Stimulated activated CD4-positive, alpha-beta T cell treated with anti-CD3 and anti-CD28 coated beads, Interleukin-4, amount 100 ng/mL, for 4 hours (primary cell): ENCODE measurements at regions not wholly inside any gene's neighbourhood (a gene's known extent, or its start where the extent isn't known, plus 50 kb on each side); places are given as distances from the start of the nearest gene placed in this dataset.
"Not testable (repeated sequence)": the region's sequence is repeated elsewhere in the genome, so short reads cannot be mapped to it uniquely, and the experiment has no call there.

Experiments used
- DNase-seq, 2 experiments: peaks; one replicate each; pipeline ENCODE4 v3.0.0-alpha.2; 2020

DNA sequence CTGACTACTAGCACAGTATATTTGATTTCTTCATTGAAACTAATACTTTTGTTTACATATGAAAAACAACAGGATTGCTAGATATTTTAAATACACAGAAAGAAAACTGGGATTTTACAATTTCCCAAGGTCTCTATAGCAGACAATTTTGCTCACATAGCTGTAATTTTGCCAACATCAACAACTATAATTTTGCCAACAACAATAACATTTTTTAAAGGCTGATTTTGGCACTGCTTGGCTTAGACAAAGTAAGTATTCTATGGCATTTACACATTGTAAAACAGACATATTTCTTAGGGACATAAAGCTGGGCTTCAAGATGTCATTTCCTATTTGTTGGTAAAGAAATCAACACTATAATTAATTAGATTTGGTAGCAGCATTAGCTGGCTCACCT is 922.1 kb downstream of the RAB28 start:
- no peak for DNase-seq

DNA sequence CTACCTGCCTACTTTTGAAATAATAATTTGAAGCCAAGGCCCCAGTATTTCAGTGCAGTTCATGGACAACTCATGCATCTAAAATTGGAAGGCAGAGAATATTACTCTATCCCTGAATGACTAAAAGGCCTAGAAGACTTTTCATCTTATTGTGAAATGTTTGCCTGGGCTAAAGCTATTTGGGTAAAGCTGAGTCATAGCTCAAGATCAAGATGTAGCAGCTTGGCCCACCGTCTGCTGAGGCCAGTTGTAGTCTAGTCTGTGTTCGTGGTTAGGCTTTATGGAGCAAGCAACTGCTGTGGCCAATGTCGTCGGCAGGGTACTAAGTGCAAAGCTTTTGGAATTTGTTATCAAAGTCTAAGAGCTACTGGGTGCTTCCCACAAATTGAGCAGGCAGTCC is 929.1 kb downstream of the RAB28 start:
- no peak for DNase-seq

DNA sequence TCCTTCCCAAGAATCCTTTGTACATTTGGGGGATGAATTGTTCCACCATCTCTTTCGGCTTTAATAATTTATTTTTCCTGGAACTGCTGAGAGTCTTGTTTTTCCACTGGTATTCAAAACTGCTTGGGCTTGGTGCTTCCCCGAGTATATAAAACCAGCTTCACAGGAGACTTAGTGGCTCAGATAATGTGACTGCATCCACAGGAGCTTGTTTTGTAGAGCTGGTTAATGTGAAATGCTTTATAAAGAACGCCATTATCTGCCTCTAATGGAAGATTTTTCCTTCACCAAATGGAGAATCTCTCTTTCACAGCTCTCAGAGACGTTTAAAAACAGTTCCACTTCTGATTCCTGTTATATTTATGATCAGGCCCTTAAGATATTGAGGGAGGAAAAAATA is 935.5 kb downstream of the RAB28 start:
- DNase-seq, result no peak

DNA sequence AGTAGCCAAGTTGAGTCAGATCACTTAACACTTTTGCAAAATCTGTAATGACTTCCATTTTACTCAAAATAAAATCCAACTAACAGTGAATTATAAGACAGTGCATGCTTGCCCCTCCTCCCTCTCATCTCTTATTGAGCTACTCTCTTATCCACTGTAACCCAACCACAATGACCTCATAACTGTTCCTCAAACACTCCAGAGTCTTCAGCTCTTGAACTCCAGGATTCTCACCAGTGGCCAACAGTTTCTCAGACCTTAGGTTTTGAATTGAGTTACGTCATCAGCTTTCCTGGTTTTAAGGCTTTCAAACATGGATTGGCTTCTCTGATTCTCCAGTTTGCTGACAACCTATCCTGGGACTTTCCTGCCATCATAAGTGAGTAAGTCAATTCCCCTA is 938.3 kb downstream of the RAB28 start:
- no peak for DNase-seq

DNA sequence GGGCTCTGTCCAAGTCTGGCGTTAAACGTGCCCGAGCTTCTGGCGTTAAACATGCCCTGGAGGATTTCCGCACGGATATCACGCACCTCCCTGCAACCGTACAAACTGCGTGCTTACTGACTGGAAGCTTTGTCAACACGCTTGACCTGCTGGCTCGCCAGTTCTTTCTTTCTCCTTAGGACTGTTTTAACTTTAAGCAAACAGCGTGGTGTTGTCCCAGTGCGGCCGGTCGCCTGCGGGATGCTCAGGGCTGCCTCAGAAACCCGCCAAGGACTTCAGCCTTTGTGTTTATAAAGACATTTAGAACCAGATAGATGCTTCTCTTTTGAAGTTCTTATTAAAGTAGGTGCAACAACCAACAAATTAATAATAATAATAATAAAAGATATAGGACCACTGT is 946.0 kb downstream of the RAB28 start:
- no peak for DNase-seq

DNA sequence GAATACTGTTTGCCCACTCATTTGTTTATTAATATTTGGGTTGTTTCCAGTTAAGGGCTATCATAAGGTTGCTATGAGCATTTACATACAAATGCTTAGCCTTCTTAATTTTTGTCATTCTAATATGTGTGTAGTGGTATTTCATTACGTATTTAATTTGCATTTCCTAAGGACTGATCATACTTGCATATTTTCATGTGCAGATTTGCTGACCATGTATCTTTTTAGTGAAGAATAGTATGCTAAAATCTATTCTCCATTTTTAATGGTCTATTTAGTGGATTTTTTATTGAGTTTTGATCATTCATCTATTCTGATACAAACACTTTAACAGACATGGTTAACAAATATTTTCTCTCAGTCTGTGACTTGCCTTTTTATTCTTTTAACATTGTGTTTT is 949.5 kb downstream of the RAB28 start:
- no peak for DNase-seq

DNA sequence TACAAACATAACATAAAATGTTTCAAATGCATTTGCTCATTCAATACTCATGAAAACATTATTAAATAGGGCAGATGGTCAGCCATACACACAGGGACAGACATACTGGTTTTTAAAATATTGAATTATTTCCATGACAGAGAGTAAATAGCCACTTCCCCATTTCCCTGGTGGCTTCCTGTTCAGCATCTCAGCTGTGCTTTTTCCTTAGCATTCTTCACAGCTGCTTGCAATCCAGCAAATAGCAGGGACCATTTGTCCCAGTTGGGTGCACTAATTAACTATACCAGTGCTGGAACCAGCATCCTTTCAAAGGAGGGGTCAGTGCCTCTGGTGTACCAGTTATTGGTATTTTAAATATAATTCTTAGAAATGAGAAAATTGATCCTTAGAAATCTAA is 964.7 kb downstream of the RAB28 start:
- DNase-seq, result no peak

DNA sequence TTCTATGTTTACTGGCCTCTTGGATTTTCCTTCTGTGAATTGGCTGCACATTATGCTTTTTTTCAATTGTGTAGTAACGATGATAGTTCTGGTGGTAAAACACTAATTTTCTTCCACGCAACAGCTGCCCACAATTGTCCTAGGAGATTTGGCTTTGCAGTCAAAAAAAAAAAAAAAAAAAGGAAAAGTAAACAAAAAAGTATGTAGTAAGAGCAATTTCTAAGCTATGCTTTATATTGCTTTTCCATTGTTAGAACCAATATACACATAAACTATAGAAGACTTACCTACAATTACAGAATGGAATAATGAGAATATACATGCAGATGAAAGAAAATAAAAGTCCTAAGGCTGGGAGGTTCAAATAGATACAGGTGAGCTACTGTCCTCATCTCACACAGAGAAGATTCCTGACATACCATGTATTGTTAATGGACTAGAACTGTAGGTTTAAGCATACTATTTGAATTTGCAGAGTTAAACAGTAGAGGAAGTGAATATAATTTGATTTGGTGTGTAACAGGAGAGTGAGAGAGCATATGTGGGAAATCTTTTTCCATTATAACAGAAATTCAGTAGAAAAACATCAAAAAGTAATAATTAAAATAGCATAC is 976.2 kb downstream of the RAB28 start:
- DNase-seq, result no peak

DNA sequence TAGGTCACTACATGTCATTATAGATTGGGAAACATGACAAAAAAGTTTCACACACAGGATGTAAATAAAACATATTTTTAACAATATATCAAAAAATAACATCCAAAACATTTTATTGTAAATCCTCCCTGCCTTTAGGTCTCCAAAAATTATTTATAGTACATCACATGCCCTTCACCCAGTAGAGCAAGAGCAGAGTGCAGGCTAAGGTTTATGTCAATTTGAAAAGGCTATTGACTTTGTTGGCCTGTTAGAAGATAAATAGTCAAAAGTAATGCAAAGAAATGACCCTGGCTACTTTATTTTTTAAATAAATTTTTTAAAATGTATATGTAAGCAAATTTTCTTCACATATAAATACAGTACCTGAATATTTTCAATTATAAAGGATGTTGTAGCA is 983.7 kb downstream of the RAB28 start:
- no peak for DNase-seq

DNA sequence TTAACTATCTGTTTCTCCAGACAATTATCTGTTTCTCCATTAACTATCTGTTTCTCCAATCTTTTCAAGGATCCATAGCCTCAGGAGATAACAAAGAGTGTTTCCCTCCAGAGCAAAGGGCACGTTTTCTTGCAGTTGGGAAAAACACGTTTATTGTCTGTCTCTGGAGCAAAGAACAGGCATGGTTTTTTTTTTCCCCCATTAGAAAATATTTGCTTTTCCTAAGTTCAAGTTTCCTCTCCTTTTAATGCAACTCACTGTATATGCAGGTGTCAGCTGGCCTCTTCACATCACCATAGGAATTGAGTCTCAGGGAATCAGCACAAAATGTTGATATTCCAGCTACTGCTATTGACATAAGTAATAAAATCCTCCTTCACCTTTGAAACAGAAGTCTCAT is 984.4 kb downstream of the RAB28 start:
- DNase-seq, result no peak

DNA sequence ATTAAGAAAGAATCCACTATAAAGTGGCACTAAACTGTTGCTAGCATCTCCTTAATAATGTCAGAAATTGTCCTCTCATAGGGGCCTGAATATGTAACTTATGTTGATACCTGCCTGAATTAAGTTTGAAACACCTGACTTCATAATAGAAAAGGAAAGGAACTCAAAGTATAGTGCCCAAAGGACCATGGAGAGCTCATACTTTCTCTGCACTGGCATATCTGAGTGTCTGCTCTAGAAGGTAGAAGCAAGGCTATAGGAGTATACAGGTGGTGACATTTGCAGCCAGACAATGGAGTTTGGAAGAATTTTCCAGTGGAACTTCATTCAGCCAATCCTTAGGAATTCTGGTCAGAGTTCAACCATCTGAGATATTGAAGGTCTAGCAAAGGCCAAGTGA is 988.9 kb downstream of the RAB28 start:
- DNase-seq, result no peak

DNA sequence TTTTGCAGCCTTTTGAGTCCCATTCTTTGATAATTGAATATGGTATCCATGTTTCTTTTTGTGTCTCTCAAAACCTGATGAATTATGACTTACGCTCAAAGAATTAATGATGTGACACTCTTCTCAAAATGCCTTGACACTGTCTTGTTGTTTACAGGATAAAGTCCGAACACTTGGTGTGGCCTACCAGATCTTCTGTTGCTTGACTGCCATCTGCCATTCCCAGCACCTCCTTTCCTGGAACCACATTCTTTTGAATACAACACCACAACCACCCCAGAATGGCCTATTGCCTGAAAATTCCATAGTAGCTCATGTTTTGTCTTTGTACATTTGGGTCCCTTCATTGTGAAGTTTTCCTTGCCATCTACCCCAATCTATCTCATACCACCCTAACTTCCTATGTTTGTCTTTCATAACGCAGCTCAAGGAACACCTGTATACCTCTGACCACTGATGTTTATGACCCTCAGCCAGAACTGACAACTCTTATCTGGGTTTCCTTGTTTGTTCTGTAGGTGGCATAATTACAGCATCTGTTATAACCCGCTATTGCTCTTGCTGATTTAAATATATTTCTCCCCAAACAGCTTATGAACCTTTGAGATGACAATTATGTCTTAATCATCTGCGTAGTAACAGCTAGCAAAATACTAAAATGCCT is 991.3 kb downstream of the RAB28 start:
- no peak for DNase-seq

DNA sequence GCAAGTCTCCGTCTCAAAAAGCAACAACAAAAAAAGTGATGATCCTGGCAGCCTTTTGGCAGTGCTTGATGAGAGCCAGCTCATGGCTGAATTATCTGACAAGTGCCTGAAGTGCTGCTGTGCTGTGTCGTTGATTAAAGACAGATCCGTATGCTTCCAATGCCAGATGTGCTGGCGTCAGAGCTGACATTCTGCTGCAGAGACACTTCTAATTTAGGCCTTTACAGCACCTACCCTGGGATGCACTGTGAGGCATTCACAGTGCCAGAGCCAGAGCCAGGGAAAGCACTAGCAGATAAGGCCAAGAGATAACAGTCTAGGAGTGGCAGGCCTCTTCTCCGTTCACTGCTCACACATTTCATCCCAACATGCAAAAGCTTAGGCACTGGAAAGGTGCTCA is 995.5 kb downstream of the RAB28 start:
- DNase-seq, result no peak

DNA sequence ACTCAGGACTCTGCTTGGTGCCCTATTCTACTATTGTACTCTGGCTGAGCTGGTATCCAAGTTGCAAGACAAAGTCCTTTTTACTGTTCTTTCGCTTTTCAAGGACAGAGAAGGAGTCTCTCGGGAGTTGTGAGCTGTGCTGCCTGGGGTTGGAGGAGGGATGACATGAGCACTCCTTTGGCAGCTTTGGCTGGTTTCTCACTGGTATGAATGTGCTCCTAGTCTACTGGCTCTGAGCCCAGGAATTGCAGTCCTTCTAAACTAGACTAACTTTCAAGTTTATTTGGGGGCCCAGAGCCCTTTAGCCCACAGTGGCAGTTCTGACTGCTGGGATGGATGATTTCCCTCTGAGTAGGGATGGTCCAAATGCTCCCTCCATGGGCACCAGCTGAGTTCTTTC is 997.1 kb downstream of the RAB28 start:
- no peak for DNase-seq

DNA sequence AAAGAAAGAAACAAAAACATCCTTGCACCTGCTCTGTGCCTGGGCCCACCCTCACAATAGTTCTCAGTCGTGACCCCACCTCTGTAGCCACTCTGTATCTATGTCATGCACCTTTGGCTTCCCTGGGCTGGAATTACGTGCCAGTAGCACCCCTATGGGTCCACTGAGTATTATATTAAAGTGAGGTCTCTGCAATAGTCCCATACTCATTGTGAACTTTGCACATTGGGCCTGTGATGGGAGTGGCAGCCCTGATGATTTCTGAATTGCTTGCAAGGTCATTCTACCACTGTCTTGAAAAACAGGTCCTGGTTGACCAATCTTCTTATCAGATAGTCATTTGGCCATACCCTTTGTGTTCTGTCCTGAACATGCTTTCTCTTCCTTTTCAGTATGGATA is 1012.1 kb downstream of the RAB28 start:
- no peak for DNase-seq

DNA sequence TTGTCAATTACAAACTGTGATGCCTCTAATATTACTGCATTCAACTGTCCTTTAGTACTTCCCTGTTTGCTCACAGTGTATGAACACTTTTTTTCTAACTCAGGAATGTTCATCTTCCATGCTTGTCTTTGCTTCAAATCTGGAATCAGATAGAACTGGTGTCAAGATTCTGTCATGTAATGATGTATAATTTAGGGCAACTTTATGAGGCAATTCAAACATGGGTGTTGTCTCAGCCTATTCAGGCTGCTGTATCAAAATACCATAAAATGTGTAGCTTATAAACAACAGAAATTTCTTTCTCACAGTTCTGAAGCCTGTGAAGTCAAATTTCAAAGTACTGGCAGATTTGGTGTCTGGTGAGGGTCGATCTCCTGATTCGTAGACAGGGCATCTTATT is 1012.9 kb downstream of the RAB28 start:
- no peak for DNase-seq

DNA sequence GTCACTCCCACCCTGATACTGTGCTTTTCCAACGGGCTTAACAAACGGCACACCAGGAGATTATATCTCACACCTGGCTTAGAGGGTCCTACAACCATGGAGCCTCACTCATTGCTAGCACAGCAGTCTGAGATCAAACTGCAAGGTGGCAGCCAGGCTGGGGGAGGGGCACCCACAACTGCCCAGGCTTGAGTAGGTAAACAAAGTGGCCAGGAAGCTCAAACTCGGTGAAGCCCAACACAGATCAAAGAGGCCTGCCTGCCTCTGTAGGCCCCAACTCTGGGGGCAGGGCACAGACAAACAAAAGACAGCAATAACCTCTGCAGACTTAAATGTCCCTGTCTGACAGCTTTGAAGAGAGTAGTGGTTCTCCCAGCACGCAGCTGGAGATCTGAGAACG is 1022.6 kb downstream of the RAB28 start:
- not testable (repeated sequence) for DNase-seq

DNA sequence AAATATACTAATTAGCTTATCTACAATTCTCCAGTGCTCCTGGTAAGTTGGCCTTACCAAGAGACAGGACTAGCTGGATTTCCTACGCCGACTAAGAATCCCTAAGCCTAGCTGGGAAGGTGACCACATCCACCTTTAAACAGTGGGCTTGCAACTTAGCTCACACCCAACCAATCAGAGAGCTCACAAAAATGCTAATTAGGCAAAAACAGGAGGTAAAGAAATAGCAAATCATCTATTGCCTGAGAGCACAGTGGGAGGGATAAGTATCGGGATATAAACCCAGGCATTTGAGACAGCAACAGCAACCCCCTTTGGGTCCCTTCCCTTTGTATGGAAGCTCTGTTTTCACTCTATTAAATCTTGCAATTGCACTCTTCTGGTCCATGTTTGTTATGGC is 1025.0 kb downstream of the RAB28 start:
- no peak for DNase-seq

DNA sequence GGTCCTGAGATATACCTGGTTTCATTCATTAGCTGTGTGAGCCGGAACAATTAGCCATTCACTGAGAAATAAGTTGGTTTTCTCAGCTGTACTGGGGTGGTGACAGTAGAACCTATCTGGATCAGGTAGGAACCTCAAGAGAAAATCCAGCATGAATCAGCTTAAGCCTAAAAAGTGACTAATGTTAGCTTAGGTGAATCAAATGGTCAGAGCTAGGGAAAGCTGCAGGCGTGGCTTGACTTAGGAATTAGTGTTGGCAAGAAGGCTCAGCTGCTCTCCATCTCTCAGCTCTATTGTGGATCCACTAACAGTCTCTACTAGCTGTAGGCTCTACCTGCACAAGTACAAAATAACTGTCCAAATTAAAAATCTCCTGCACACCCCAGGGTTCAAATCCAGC is 1025.5 kb downstream of the RAB28 start:
- no peak for DNase-seq

DNA sequence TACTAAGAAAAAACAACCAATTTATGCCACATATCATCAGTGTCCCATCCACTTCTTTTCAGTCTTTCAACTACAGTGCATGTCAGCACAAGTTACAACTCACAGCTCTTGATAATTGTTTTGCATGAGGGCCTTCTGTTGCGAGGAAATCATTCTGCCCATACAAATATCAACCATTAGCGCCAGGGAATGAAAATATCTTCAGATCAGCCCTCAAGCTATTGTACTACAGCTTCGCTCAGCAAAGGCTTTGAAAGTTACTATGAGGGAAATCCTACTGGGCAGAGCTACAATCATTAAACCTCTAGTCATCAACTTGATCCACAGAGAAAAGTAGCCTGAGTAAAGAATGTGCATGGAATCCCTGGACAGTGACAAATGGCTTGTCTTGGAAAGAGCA is 1023.6 kb upstream of the HS3ST1 start:
- no peak for DNase-seq

DNA sequence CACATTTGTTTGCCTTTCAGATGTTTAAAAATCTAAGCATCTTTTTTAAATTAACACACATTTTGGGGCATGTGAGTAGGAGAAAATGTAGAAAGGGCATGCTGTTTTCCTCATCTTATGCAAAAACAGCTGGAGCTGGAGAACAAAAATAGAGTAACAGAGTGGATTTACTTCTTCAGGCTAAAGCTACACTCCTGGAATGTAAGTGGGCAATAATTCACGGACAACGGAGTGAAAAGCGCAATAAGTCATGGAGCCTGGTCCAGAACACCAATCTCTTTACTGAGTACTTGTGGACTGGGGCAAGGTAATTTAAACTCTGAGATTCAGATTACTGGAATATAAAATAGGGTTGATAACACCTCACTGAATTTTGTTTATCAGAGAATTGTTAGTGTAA is 1018.8 kb upstream of the HS3ST1 start:
- DNase-seq, result no peak

DNA sequence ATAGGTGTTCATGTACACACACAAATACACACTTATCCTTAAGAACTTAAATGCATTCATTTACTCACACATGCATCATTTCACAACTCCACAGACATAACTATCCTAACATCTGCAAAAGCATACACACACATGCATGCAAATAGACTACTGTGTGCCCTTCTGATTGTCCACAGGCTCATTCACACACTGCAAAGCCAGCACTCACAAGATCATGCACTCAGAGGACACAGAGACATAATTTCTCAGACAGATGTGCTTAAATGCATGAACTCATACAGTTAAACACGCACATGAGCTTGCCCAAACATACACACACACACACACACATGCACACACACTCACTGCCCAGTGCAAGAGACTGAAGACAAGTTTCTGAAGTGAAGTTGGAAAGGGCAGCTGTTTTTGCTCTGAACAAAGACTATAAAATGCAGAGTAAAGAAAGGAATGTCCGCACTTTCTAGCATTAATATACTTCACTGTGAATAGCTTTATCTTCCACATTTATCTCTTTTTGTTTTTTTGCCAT is 1018.0 kb upstream of the HS3ST1 start:
- DNase-seq, result no peak

DNA sequence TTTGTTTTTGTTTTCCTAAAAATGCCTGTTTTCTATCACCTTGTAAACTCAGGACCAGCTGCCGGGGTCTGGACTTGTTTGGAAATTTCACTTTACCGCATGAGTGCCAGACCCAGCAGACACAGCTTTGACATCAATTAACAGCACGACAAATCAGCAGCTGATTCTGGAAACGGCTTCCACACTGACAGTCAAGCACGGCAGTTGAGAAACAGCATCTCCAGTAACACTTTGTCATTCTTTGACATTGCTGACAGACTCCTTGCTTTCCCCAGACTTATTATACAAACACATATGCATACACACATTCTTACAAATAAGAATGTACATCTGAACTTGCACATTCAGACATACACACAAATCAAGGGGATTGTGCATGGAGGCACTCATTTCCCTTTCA is 1017.6 kb upstream of the HS3ST1 start:
- no peak for DNase-seq

DNA sequence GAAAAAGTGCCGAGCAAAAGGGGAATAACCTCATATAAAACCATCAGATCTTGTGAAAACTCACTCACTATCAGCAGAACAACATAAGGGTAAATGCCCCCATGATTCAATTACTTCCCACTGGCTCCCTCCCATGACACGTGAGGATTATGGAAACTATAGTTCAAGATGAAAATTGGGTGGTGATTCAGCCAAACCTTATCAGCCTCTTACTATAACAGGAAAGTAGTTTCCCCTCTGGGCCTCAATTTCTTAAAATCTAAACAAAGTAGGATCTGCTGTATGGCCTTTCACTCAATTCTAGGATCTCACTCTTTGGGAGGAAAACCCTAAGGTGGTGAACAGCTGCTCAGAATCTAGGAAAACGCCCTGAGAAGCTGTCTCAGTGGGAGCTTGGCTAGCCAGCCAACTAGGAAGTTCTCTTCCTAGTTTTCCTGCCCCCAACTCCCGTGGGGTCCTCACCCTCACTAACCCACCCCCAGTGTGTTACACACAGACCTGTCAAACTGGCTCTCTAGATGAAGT is 1017.1 kb upstream of the HS3ST1 start:
- DNase-seq, result no peak
